GM12873 (cell line): ENCODE measurements at regions not wholly inside any gene's neighbourhood (a gene's known extent, or its start where the extent isn't known, plus 50 kb on each side); places are given as distances from the start of the nearest gene placed in this dataset.
A peak's percentile ranks its signal among the peaks of the same experiment; 100 is the strongest.

ENCODE experiments used
- TF ChIP-seq, protein P1 (sequence below): IDR thresholded peaks from 2 replicates; pipeline ENCODE4 v1.5.1; 2012; ENCODE audit warnings: low read depth, mild to moderate bottlenecking, moderate library complexity, low read length, control low read depth; ENCODE audit not compliant: insufficient read depth; ENCODE audit errors: missing control alignments

DNA sequence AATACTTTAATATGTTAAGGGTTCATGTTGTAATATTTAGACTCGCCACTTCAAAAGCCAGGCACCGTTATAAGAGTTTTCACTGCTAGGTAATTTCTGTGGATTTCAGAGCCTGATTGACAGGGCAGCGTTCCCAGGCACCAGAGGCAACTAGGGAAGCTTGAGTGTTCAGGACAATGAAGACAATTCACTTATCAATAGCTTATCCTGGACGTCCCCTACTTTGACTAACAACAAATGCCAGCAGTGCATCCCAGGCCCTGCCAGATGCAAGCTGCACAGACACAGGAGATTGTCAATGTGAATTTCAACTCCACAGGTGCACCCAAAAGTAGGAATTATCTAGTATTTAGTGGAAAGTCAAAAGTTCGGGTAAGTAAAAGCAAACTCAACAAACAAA is 179.3 kb upstream of the GYPC start:
- TF ChIP-seq, protein P1, sequence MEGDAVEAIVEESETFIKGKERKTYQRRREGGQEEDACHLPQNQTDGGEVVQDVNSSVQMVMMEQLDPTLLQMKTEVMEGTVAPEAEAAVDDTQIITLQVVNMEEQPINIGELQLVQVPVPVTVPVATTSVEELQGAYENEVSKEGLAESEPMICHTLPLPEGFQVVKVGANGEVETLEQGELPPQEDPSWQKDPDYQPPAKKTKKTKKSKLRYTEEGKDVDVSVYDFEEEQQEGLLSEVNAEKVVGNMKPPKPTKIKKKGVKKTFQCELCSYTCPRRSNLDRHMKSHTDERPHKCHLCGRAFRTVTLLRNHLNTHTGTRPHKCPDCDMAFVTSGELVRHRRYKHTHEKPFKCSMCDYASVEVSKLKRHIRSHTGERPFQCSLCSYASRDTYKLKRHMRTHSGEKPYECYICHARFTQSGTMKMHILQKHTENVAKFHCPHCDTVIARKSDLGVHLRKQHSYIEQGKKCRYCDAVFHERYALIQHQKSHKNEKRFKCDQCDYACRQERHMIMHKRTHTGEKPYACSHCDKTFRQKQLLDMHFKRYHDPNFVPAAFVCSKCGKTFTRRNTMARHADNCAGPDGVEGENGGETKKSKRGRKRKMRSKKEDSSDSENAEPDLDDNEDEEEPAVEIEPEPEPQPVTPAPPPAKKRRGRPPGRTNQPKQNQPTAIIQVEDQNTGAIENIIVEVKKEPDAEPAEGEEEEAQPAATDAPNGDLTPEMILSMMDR, result no peak

DNA sequence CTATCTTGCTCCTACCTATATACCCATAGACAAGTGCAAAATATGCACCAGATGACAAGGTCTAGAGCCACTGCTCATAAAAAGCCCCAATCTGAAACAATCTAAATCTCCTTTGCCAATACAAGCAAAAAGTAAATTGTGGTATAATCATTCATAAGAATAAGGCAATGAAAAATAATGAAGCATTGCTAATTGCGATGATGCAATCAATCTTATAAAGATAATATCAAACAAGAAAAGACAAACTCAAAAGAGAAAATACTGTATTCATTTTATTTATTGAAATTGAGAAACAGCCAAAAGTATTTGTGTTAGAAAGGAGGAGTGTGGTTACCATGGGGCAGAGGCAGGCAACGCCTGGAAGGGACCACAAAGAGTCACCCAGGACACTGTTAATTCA is 175.9 kb upstream of the GYPC start:
- TF ChIP-seq, protein P1, result no peak

DNA sequence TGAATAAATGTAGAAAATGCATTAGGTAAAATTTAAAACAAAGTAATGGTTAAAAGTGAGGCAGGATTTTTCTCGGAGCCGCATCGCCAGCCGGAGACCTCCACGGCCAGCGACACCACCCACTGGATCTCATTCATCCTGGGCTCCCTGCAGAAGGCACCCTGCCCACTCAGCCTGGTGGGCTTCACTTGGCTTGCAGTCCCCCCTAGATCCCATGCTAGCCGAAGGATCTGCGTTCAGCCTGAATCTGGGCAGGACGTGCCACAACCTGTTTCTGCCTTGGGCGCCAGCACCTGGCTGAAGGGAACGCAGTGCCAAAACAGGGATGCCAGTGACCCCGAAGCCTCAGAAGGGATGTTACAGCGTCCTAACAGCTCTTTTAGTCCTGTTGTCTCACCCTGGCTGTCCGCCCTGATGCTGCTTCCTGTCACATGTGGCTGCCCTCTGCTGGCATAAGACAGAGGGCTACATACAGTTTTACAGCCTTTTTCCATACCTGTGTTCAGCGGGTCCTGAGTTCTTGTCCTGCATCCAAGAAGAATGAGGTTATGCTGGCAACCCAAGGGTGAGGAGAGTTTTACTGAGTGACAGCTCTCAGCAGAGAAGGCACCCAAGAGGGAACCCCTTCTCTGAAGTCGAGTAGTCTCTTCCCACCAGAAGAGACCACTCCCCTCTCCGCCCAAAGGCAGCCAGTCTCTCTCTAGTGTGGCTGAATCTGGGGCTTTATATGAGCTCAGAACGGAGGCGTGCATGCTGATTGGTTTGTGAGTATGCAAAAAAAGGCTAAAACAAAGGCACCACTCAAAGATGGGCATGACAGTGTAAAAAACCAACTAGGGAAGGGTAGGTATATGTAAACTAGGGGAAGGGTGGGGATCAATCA is 173.1 kb upstream of the GYPC start:
- TF ChIP-seq, protein P1, result peak; percentile 44

DNA sequence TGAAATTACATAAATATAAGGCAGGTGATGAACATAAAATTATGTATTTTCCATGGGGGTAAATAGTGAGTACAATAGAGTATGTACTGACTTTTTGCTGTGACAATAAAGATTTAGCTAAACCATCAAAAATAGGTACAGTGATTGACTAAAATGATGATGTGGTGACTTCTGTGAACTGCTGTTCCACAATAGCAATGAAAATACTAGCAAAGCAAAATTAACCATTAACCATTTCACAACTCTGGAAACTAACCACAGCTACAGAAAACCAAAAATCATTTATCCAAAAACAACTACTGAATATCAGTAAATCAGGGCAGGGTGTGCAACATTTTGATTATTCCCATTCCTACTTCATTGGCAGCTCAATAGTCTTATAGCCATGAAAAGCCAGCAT is 161.4 kb upstream of the GYPC start:
- TF ChIP-seq, protein P1, result no peak

DNA sequence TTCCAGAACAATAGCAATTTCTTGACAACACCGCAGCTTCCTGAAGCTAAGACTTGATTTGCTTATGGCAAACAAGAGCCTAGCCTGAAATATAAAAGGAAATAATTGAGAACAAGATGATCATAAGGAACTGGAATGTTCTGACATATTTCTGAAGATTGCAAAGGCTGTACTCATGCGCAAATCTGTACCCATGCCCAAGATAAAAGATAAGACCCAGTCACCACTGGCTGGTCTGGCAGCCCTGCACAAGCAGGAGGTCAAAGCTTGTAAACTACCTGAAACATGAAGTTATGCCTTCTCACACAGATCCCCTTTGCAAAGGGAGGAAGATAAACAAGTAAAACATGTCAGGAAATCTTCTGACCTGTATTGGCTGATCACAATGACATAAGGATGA is 160.8 kb upstream of the GYPC start:
- TF ChIP-seq, protein P1, result no peak

DNA sequence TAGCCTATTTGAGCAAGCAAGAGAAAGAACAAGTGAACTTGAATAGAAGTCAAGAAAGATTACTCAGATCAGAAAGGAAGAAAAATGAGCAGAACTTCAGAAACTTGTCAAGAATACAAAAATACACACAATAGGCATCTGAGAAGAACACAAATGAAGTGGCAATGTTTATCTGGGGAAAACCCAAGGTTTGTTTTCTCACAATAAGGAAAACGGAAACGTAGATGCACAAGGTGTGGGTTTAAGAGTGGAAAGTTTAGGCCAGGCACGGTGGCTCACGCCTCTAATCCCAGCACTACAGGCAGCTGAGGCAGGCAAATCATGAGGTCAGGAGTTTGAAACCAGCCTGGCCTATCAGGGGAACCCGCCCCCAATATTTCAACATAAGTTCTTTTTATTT is 159.5 kb upstream of the GYPC start:
- TF ChIP-seq, protein P1, result no peak

DNA sequence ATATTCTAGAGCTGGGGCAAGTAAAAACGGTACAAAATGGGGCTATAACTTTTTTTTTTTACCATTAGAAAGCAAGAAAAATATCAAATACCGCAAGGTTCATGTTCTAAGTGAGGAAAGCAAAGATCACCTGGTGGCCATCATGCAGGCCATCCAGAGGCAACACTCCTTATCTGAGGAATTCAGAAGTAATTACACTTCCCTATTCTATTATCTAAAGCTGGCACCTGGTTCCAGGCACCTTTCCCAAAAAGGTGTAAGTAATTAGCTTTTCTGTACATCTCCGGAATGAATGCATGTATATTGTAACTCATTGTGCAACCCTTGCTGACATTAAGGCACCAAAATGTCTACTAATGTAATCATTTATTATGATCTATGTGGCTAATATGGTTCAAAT is 152.5 kb upstream of the GYPC start:
- TF ChIP-seq, protein P1, result no peak
